EH (cell line): ENCODE measurements at regions not wholly inside any gene's neighbourhood (a gene's known extent, or its start where the extent isn't known, plus 50 kb on each side); places are given as distances from the start of the nearest gene placed in this dataset.
"Not testable (repeated sequence)": the region's sequence is repeated elsewhere in the genome, so short reads cannot be mapped to it uniquely, and the experiment has no call there.

Source experiments
- DNase-seq: peaks from one replicate; pipeline ENCODE4 v3.0.0-alpha.2; 2015; ENCODE audit warnings: low read depth

DNA sequence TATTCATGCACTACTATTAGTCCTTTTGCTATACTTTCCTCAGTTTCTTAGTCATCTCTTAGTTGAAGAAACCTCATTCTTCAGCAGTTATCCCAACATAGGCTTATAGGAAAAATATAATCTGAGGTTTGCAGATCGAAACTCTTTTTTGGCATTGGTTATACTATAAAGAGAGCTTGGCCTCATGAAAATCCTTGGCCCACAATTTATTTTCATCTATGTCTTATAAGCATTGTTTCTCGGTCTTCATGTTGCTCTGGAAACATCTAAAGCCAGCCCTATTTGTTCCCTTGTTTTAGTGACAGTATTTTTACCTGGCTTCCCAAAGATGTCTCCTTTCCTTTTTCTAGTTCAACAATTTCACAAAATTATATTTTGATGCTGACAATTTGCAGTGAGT lies 345.1 kb upstream of the PRKCQ start:
- no peak for DNase-seq

GRCh38 chr10:6924166-6924565 lies 344.1 kb upstream of the PRKCQ start:
- DNase-seq: peak; percentile 61

GRCh38 chr10:6921026-6921425 lies 340.9 kb upstream of the PRKCQ start:
- DNase-seq: not testable (repeated sequence)

DNA sequence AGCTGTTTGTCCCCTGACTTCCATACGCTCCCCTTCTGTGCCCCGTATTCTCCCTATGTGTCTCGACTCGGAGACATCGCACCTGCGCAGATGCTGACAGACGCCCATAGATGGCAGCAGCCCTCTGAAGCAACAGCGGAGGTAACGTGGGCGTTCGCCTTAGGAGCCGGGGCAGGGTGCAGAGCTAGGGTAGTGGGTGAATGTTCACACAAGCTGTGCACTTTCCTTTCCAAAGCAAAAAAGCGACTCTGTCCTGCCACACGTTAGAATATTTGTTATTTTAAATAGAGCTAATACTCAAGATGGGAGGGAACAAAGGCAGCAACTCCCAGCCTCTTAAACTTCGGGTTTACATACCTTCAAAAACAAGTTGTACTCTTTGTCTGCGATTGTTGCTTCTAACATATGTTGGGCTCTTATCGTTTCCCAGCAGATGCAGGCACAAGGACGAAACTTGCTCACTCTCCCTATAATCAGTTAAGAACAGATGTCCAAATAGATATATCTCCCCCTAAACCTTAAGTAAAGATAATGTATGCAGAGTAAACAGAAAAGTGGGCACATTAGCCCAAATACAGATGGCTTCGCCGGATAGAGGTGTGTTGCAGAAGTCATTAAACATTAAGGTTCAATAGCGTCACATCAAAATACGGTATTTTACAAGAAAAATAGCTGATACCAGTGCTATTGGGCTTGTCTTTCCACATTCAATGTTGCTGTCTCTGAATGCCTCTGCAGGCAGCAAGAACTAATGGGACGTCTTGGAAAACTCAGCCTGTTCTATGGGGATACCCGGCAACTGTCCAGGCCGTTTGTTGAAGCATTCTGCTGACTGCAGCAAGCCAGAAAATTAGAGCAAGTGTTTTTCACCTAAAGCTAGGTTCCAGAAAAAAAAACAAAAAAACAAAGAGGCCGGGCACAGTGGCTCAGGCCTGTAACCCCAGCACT lies 340.3 kb upstream of the PRKCQ start:
- DNase-seq: peak; percentile 54

GRCh38 chr10:6919077-6919476 lies 339.0 kb upstream of the PRKCQ start:
- DNase-seq: no peak

DNA sequence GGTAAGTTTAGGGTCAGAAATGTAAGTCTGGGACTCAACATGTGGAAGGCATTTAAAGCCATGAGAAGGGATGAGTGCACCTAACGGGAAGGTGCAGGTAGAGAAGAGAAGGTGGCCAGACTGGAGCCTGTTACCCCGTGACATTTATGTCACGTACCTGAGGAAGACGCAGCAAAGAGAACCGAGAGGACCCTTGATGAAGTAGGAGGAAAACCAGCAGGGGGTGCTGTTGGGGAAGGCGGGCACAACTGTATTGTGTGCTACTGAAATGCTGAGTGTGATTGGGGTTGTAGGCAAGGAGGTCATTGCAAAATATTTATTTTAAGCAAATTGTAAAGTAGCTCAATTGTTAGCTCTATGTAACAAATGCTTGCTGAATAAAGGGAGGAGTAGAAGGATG lies 338.2 kb upstream of the PRKCQ start:
- DNase-seq: peak; percentile 20

DNA sequence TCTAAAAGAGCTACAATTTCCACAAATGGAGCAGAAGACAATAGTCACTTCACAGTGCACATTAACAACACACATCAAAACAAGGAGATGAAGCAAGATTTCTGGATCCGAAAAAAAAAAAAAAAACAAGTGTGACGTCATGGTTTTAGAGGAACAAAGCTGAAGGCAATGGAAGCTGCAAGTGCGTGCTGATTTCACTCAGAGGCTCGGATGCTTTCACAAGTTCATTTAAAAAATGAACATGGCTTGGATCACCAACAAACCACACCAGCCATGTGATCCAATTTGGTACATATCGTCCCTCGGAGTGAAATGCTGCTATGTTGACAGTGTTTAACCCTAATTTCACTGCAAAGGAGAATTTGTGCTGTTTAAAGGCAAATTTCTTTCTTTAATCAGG lies 337.0 kb upstream of the PRKCQ start:
- no peak for DNase-seq

GRCh38 chr10:6916601-6917000 lies 336.5 kb upstream of the PRKCQ start:
- no peak for DNase-seq

- DNase-seq: no peak
Measured at GRCh38 chr10:6915307-6915706, 335.2 kb upstream of the PRKCQ start.

GRCh38 chr10:6912929-6913328 lies 332.9 kb upstream of the PRKCQ start:
- DNase-seq: no peak

DNA sequence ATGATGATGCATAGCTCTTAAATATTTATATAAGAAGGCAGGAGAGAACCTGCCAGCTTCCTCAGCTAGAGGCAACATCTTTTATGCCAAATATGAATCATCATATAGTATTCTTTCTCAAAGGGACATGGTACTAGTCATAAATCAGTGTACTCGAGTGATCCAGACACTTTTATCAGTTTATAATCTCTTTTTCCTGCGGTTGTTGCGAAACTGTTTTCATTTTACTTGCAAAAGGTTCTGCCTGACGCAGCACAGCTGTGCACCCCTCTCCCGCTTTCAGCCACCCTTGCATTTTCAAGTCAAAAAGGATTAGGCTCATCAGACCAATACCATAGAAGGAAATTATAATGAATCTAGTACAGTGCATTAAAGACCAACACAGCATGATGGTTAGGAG lies 332.3 kb upstream of the PRKCQ start:
- no peak for DNase-seq

DNA sequence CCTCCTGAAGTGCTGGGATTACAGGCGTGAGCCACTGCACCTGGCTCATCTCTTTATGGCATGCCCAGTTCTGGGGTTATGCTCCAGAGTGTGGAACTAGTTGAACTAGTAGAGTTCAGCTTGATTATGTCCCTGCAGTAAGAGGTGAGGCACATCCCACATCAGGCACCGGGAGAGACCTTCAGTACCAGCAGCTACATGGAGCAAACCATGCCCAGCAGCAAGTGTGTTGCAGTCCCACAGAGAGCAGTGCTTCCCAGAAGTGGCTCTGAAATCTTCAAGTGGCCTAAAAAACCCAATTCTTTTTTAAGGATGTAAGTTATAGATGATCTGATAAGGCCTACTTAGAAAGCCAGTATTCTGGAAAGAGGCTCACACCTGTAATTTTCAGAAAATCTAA lies 331.9 kb upstream of the PRKCQ start:
- DNase-seq: no peak

- DNase-seq: no peak
Measured at GRCh38 chr10:6909905-6910560, 330.0 kb upstream of the PRKCQ start.

DNA sequence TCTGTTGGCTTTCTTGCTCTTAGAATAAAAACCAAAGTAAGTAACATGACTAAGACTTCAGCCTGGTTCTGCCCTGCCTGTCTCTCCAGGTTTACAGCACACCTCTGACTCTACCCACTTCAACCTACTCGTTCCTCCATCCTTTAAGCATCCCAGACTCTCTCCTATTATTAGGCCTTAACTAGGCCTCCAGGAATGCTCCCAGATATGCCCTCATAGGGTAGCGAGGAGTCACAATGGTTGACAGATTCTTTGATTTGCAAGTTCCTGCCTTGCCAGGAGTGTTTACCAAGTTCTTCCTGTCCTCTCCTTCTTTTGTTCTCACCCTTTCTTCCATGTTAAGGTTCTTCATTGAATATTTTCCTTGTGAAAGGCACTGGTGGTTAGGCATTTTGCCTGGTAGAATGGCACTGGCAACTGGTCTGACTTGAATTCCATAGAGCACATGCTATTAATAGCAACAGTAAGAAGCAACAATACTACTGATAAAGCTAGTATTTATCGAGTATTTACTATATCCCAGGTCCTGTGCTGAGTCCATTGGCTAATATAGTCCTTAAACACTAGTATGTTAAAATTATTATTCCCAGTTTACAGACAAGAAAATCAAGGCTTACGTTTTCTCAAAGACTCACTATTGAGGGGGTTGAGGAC lies 327.9 kb upstream of the PRKCQ start:
- no peak for DNase-seq

GRCh38 chr10:6894405-6894804 lies 314.3 kb upstream of the PRKCQ start:
- no peak for DNase-seq

DNA sequence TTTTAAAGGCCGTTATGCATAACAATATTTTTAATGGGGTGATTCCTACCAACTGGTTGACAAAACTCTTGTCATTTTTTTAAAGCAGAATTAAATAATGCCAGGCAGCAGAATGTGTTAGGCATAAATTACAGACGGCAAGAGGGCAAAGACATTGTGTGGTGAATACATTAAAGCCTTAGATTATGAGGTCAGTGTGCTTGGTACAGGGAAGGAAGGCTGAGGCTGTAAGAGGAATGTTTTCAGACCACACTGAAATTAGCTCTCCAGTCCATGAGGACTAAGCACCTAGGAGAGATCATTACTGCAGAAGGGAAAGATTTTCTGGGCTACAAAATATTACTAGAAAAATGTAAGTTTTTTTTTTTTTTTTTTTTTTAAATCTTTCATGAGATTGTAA lies 312.8 kb upstream of the PRKCQ start:
- no peak for DNase-seq

DNA sequence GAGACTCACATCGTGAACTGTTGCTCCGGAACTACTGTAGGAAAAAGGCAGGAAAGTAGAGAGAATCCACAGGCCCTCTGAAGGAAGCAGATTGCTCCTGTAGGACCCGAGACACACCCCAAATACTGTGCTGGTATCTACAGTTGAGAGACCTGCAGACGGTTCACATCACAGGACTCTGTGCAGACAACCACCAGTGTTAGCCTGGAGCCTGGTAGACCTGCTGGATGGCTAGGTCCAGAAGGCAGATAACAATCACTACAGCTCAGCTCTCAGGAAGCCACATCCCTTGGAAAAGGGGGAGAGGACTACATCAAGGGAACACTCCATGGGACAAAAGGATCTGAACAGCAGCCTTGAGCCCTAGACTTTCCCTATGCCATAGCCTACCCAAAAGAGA lies 311.8 kb upstream of the PRKCQ start:
- DNase-seq: no peak

DNA sequence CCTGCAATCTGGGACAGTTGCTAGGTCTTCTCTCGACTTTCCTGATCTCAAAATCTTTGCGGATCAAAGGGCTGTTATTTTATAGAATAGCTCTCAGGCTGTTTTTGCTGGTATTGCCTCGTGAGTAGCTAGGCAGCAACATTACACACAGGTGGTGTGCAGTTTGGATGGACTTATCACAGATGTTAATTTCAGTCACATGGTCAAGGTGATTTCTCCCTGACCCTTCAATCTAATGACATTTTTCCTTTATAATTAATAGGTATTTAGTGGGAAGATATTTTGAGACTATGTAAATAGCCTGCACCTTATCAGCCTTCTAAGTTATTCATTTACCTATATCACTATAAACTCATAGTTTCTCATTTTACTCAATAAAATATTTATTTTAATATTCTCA lies 309.6 kb upstream of the PRKCQ start:
- no peak for DNase-seq

GRCh38 chr10:6888434-6888833 lies 308.4 kb upstream of the PRKCQ start:
- DNase-seq: no peak

- no peak for DNase-seq
Measured at GRCh38 chr10:6885284-6885683, 305.2 kb upstream of the PRKCQ start.

GRCh38 chr10:6881987-6882386 lies 301.9 kb upstream of the PRKCQ start:
- no peak for DNase-seq

- no peak for DNase-seq
Measured at GRCh38 chr10:6877722-6878392, 297.8 kb upstream of the PRKCQ start.
